Spleen (tissue), 11 donors: ENCODE measurements at regions not wholly inside any gene's neighbourhood (a gene's known extent, or its start where the extent isn't known, plus 50 kb on each side); places are given as distances from the start of the nearest gene placed in this dataset.

ENCODE experiments used
- DNase-seq: peaks from one replicate; pipeline ENCODE4 v3.0.0-alpha.2; 2020
- H3K27ac ChIP-seq, 8 donors: fragments of 200-600 bp; sonication (generic) in 7 of 8; 1 replicate in 4 of 8; 2 replicates in 4 of 8; pipeline versions ENCODE4 v1.5.0 to v1.8.0; 2016 to 2021; ENCODE audit warnings: inconsistent platforms in 4 of 8, mild to moderate bottlenecking in 4 of 8, moderate library complexity in 1 of 8
- H3K27me3 ChIP-seq, 7 donors: fragments of 200-600 bp; sonication (generic) in 6 of 7; replicated peaks in 1 of 7; 1 replicate in 4 of 7; 2 replicates in 3 of 7; pipeline versions ENCODE4 v1.5.0 to v1.8.0; 2016 to 2021; ENCODE audit warnings: inconsistent platforms in 3 of 7, mild to moderate bottlenecking in 1 of 7
- H3K36me3 ChIP-seq, 6 donors: fragments of 200-600 bp; sonication (generic) in 5 of 6; 1 replicate in 4 of 6; 2 replicates in 2 of 6; pipeline versions ENCODE4 v1.5.0 to v1.8.0; 2016 to 2021; ENCODE audit warnings: inconsistent platforms in 2 of 6
- H3K4me1 ChIP-seq, 6 donors: fragments of 200-600 bp; sonication (generic) in 5 of 6; 1 replicate in 3 of 6; 2 replicates in 3 of 6; pipeline versions ENCODE4 v1.5.0 to v1.8.0; 2016 to 2021; ENCODE audit warnings: inconsistent platforms in 3 of 6
- H3K4me3 ChIP-seq, 8 donors: fragments of 200-600 bp; sonication (generic) in 7 of 8; 1 replicate in 4 of 8; 2 replicates in 4 of 8; pipeline versions ENCODE4 v1.5.0 to v1.8.0; 2016 to 2021; ENCODE audit warnings: inconsistent platforms in 4 of 8, mild to moderate bottlenecking in 4 of 8, moderate library complexity in 2 of 8
- H3K9me3 ChIP-seq, 8 donors: fragments of 200-600 bp; sonication (generic) in 7 of 8; 1 replicate in 4 of 8; 2 replicates in 4 of 8; pipeline versions ENCODE4 v1.5.0 to v1.8.0; 2016 to 2021; ENCODE audit warnings: inconsistent platforms in 4 of 8
- POLR2A ChIP-seq, 3 donors: fragments of 450-650 bp; IDR thresholded peaks; one replicate each; pipeline ENCODE4 v1.5.1; 2017; ENCODE audit warnings: antibody characterized with exemption in 3 of 3, mild to moderate bottlenecking in 1 of 3
- POLR2AphosphoS5 ChIP-seq, 3 donors: sonication (generic); formaldehyde crosslinking; IDR thresholded peaks; one replicate each; pipeline ENCODE4 v1.5.1; 2017; ENCODE audit warnings: antibody characterized with exemption in 3 of 3
- WGBS, 5 donors: extraction: QIAGEN DNeasy Blood & Tissue Kit in 3 of 5; methylation state at CpG; one replicate each; pipeline versions ENCODE4 v1.1.5 to v1.1.7; 2013 to 2018; 5-methylcytosine and 5-hydroxymethylcytosine counted together
- intact Hi-C: fragments of 100-400 bp; cut with DNase I; formaldehyde crosslinking; loops from one replicate; pipeline ENCODE4 v1.15.0; 2023; ENCODE audit warnings: low total_unique reads
- TF ChIP-seq, protein P1 (sequence below), 11 experiments: fragments of 200-600 bp in 7 of 11; fragments of 450-650 bp in 4 of 11; sonication (generic) in 4 of 11; IDR thresholded peaks in 8 of 11; conservative IDR thresholded peaks in 3 of 11; 1 replicate in 7 of 11; 2 replicates in 4 of 11; pipeline versions ENCODE4 v1.4.0 to v1.8.0; 2016 to 2021; ENCODE audit warnings: antibody characterized with exemption in 11 of 11, inconsistent platforms in 4 of 11, mild to moderate bottlenecking in 1 of 11
- donor health status: healthy with polysubstance abuse.
- donor health status: DM: no; HTN: no; CAD: no; lungs with moderate emphysema.
- donor health status: DM: no; HTN: no; CAD: no.
- donor health status: Bipolar disorder and iron deficiency.
- donor health status: healthy.
- donor health status: DM: no; HTN: no; CAD: no.
- donor health status: DM: yes; HTN: yes; CAD: no.

DNA sequence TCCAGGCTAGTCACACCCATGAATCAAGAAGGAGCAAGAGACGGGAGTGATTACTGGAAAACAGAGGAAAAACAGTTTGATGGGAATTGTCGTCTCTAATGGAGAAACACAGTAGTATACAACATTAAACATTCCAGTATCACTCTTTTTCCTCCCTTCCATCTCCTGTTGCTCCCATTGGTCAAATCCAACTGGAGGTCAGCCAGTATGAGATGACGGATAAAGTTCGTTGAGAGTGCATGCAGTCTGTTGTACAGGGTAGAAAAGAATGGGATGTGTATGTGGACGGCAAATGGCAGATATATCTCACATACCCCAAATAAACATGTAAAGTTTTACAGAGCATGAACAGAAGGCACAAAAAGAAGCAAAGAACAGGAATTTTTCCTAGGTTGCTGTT, 221.9 kb upstream of the TNP1 start:
- Histone ChIP-seq H3K36me3 (no peaks in the 10 kb centered on the region), H3K27ac (no peak overlapping the region), H3K4me1 (no peaks in the 10 kb centered on the region), H3K27me3 (no peaks in the 10 kb centered on the region), H3K4me3 (no peak overlapping the region), H3K9me3 (no peaks in the 10 kb centered on the region)
- DNase-seq, result no peak
- TF ChIP-seq POLR2AphosphoS5 (IDR thresholded peaks at IDR 0.05) (no peak), POLR2A (IDR thresholded peaks at IDR 0.05) (no peak)
- TF ChIP-seq, protein P1, sequence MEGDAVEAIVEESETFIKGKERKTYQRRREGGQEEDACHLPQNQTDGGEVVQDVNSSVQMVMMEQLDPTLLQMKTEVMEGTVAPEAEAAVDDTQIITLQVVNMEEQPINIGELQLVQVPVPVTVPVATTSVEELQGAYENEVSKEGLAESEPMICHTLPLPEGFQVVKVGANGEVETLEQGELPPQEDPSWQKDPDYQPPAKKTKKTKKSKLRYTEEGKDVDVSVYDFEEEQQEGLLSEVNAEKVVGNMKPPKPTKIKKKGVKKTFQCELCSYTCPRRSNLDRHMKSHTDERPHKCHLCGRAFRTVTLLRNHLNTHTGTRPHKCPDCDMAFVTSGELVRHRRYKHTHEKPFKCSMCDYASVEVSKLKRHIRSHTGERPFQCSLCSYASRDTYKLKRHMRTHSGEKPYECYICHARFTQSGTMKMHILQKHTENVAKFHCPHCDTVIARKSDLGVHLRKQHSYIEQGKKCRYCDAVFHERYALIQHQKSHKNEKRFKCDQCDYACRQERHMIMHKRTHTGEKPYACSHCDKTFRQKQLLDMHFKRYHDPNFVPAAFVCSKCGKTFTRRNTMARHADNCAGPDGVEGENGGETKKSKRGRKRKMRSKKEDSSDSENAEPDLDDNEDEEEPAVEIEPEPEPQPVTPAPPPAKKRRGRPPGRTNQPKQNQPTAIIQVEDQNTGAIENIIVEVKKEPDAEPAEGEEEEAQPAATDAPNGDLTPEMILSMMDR (IDR thresholded peaks at IDR 0.05 in 8 of 11, conservative IDR thresholded peaks at IDR 0.05 in 3 of 11), result no peak
- 85 to 93% (median 88%) methylated on average over 5 of the region's 5 CpGs for WGBS, 5 donors
- intact Hi-C loops, result no loop called here

DNA sequence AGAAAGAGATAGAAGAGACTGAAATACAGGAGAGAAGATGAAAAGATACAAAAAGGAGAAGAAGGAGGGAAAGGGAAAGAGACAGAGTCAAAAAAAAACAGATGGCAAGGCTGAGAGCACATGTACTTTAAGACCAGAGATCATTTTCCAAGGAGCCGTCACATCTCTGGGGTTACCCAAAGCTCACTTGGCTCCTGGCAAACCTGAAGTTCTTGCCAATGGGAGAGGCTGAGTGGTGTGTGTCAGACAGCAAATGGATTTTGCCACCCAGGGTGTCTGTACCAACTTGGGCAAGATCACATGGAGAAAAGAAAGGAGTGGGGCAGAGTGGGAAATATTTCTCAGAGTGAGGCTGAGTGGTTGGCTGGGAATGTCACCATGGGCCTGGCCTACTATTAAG, 219.3 kb upstream of the TNP1 start:
- Histone ChIP-seq H3K4me1 (peaks cover 0 to 10% (median 3%) of the 10 kb centered on the region in 6 donors), H3K4me3 (no peak overlapping the region), H3K27me3 (no peaks in the 10 kb centered on the region), H3K27ac (no peak overlapping the region), H3K36me3 (no peaks in the 10 kb centered on the region), H3K9me3 (no peaks in the 10 kb centered on the region)
- DNase-seq, result no peak
- 93 to 100% (median 96%) methylated on average over 1 of the region's 1 CpG for WGBS, 5 donors
- TF ChIP-seq POLR2A (IDR thresholded peaks at IDR 0.05) (no peak), POLR2AphosphoS5 (IDR thresholded peaks at IDR 0.05) (no peak)
- TF ChIP-seq, protein P1 (IDR thresholded peaks at IDR 0.05 in 8 of 11, conservative IDR thresholded peaks at IDR 0.05 in 3 of 11), result no peak
- intact Hi-C loops, result no loop called here

DNA sequence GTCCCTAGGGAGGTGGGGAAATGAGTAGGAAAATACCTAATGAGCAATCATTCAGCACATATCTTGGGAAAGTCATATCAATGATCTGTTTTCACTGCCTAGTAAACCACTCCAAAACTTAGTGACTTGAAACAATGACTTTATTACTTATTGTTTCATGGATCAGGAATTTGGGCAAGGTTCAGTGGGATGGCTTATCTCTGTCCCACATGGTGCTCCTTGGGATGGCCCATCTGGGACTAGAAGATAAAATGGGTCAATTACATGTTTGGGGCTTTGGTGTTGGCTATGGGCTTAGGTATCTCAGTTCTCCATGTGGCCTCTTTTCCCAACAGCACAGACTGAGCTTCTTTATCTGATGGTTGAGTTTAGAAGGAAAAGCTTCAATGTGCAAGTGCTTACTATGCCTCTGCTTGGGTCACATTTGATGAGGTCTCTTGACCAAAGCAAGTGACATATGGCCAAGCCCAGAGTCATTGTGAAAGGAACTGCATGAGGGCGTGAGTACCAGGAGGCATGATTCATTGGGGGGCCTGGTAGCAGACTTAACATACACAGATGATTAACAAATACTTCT, 218.1 kb upstream of the TNP1 start:
- Histone ChIP-seq H3K4me1 (peaks cover 0 to 10% (median 3%) of the 10 kb centered on the region in 6 donors), H3K4me3 (no peak overlapping the region), H3K9me3 (no peaks in the 10 kb centered on the region), H3K36me3 (no peaks in the 10 kb centered on the region), H3K27ac (no peak overlapping the region), H3K27me3 (no peaks in the 10 kb centered on the region)
- WGBS, 5 donors, result 72 to 90% (median 83%) methylated on average over 1 of the region's 1 CpG
- DNase-seq, result no peak
- intact Hi-C loops, result no loop called here
- TF ChIP-seq, protein P1 (IDR thresholded peaks at IDR 0.05 in 8 of 11, conservative IDR thresholded peaks at IDR 0.05 in 3 of 11), result no peak
- no peak for TF ChIP-seq POLR2A (IDR thresholded peaks at IDR 0.05)
- no peak for TF ChIP-seq POLR2AphosphoS5 (IDR thresholded peaks at IDR 0.05)

DNA sequence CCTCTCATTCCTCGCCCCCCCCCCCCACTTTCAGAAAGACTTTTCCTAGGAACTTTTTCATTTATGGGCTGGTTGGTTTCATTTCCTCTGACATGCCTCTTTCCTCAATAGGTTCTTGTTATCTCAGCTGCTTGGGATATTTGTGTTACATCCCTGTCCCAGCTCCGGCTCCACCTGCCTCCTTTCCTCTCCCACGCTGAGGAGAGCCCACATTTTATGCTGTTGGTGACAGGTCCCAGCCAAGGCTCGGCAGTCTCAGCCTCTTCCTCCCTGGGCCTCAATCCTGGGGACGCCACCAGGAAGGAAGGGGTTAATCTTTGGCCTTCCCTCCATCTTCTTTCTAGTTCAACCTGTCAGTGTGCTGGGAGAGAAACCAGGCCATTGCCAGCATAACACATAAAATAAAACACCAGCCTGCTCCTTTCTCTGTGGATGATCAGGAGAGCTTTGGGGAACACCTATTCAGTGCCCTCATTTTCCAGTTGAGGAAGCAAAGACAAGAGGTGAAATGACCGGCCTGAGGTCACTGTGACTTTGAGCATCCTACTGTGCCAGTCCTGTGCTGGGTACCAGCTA, 216.9 kb upstream of the TNP1 start:
- TF ChIP-seq POLR2AphosphoS5 (IDR thresholded peaks at IDR 0.05) (no peak), POLR2A (IDR thresholded peaks at IDR 0.05) (no peak)
- TF ChIP-seq, protein P1 (IDR thresholded peaks at IDR 0.05 in 8 of 11, conservative IDR thresholded peaks at IDR 0.05 in 3 of 11), result no peak
- H3K4me3 ChIP-seq, result no peak overlapping the region
- WGBS, 5 donors, result 69 to 87% (median 79%) methylated on average over 6 of the region's 6 CpGs
- no peaks in the 10 kb centered on the region for H3K36me3 ChIP-seq
- no peaks in the 10 kb centered on the region for H3K27me3 ChIP-seq
- H3K4me1 ChIP-seq, result peaks cover 0 to 10% (median 3%) of the 10 kb centered on the region in 6 donors
- H3K9me3 ChIP-seq, result no peaks in the 10 kb centered on the region
- no peak overlapping the region for H3K27ac ChIP-seq
- DNase-seq, result no peak
- intact Hi-C loops, result no loop called here
